SU-DHL-6 (cell line): ENCODE measurements at regions not wholly inside any gene's neighbourhood (a gene's known extent, or its start where the extent isn't known, plus 50 kb on each side); places are given as distances from the start of the nearest gene placed in this dataset.

Experiments used
- CTCF ChIP-seq: fragments of 200-600 bp; sonication (generic); IDR thresholded peaks from one replicate; pipeline ENCODE4 v1.5.1; 2017; ENCODE audit warnings: antibody characterized with exemption, mild to moderate bottlenecking, low read length, moderate library complexity; ENCODE audit not compliant: insufficient read depth, poor library complexity, severe bottlenecking
- EZH2phosphoT487 ChIP-seq: fragments of 200-600 bp; sonication (generic), shearing (Covaris generic); conservative IDR thresholded peaks from 2 replicates; pipeline ENCODE4 v1.6.1; 2018; ENCODE audit warnings: mild to moderate bottlenecking, antibody characterized with exemption, low read length, moderate library complexity, mixed read lengths

DNA sequence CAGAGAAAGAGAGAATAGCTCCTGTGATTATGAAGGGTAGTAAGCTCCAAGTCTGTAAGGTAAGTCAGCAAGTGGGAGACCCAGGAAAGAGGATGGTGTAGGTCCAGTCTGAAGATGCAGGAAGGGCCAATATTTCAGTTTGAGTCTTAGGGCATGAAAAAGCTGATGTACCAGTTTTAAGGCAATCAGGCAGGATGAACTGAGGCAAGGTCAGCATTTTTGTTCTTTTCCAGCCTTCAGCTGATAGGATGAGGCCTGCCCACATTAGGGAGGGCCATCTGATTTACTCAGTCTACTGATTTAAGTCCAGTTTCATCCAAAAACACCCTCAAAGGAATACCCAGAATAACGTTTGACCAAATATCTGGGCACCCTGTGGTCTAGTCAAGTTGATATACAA is 347.3 kb downstream of the CMPK2 start:
- no peak for TF ChIP-seq CTCF
- TF ChIP-seq EZH2phosphoT487 = no peak
